Thoracic aorta (tissue), 2 donors: ENCODE measurements at regions not wholly inside any gene's neighbourhood (a gene's known extent, or its start where the extent isn't known, plus 50 kb on each side); places are given as distances from the start of the nearest gene placed in this dataset.

ENCODE experiments used
- ATAC-seq: fragments of 150-250 bp; one replicate; pipeline ENCODE4 v1.8.0; 2017; ENCODE audit warnings: low read depth; ENCODE audit not compliant: insufficient number of reproducible peaks, low FRiP score
- DNase-seq: peaks from one replicate; pipeline ENCODE4 v3.0.0-alpha.2; 2020; ENCODE audit warnings: low spot score
- H3K27ac ChIP-seq, 2 donors: fragments of 200-600 bp; sonication (generic); 1 replicate in 1 of 2; 2 replicates in 1 of 2; pipeline ENCODE4 v1.5.1; 2016; ENCODE audit warnings: mild to moderate bottlenecking in 2 of 2, moderate library complexity in 2 of 2
- H3K27me3 ChIP-seq: fragments of 200-600 bp; sonication (generic); replicated peaks from 2 replicates; pipeline ENCODE4 v1.6.0; 2016; ENCODE audit warnings: mild to moderate bottlenecking; ENCODE audit not compliant: insufficient read depth
- H3K36me3 ChIP-seq: fragments of 200-600 bp; sonication (generic); one replicate; pipeline ENCODE4 v1.5.1; 2016
- H3K4me1 ChIP-seq, 2 donors: fragments of 200-600 bp; sonication (generic); 1 replicate in 1 of 2; 2 replicates in 1 of 2; pipeline versions ENCODE4 v1.5.1 to v1.6.0; 2016; ENCODE audit warnings: low read depth in 2 of 2, mild to moderate bottlenecking in 1 of 2; ENCODE audit not compliant: control insufficient read depth in 1 of 2
- H3K4me3 ChIP-seq: fragments of 200-600 bp; sonication (generic); 2 replicates; pipeline ENCODE4 v1.5.1; 2016; ENCODE audit warnings: mild to moderate bottlenecking
- H3K9me3 ChIP-seq: fragments of 200-600 bp; sonication (generic); 2 replicates; pipeline ENCODE4 v1.5.1; 2016
- TF ChIP-seq, protein P1 (sequence below): fragments of 200-600 bp; sonication (generic); IDR thresholded peaks from one replicate; pipeline ENCODE4 v1.5.1; 2019; ENCODE audit warnings: antibody characterized with exemption

DNA sequence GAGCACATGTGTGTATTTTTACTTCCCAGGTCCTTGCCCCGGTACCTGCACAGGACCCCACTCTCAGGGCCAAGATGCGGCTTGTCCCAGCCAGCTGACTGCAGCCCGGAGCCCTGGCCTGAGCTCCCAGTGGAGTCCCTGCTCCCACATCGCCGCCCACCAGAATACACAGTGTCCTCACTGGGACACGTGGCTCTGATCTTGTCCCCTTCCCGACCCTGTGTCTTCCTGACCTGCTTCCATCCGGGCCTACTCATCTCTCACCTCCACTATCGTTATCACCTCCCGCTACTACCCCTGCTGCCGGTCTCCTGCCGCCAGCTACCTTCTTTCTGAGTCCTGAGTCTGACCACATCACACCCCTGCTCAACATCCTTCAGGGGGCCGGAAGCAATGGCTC, 146.3 kb upstream of the CHST15 start:
- Histone ChIP-seq H3K27me3 (no peaks in the 10 kb centered on the region), H3K27ac (no peak overlapping the region), H3K36me3 (no peaks in the 10 kb centered on the region), H3K4me3 (no peak overlapping the region), H3K4me1 (peaks cover 0 to 7% of the 10 kb centered on the region in 2 donors), H3K9me3 (no peaks in the 10 kb centered on the region)
- no peak for ATAC-seq
- TF ChIP-seq, protein P1, sequence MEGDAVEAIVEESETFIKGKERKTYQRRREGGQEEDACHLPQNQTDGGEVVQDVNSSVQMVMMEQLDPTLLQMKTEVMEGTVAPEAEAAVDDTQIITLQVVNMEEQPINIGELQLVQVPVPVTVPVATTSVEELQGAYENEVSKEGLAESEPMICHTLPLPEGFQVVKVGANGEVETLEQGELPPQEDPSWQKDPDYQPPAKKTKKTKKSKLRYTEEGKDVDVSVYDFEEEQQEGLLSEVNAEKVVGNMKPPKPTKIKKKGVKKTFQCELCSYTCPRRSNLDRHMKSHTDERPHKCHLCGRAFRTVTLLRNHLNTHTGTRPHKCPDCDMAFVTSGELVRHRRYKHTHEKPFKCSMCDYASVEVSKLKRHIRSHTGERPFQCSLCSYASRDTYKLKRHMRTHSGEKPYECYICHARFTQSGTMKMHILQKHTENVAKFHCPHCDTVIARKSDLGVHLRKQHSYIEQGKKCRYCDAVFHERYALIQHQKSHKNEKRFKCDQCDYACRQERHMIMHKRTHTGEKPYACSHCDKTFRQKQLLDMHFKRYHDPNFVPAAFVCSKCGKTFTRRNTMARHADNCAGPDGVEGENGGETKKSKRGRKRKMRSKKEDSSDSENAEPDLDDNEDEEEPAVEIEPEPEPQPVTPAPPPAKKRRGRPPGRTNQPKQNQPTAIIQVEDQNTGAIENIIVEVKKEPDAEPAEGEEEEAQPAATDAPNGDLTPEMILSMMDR = no peak
- no peak for DNase-seq

GRCh38 chr10:124239134-124239533, 145.7 kb upstream of the CHST15 start:
- peaks cover 0 to 7% of the 10 kb centered on the region in 2 donors for H3K4me1 ChIP-seq
- no peaks in the 10 kb centered on the region for H3K27me3 ChIP-seq
- DNase-seq = no peak

GRCh38 chr10:124238367-124238766, 145.0 kb upstream of the CHST15 start:
- H3K9me3 ChIP-seq = no peaks in the 10 kb centered on the region
- TF ChIP-seq, protein P1 = no peak
- ATAC-seq (no peak), DNase-seq (no peak)
- H3K4me1 ChIP-seq = peaks cover 0 to 9% of the 10 kb centered on the region in 2 donors
- no peaks in the 10 kb centered on the region for H3K27me3 ChIP-seq
- no peaks in the 10 kb centered on the region for H3K36me3 ChIP-seq
- no peak overlapping the region for H3K4me3 ChIP-seq
- H3K27ac ChIP-seq = no peak overlapping the region

More at GRCh38 chr10:124239134-124239533, 145.7 kb upstream of the CHST15 start:
- Histone ChIP-seq H3K27ac (no peak overlapping the region), H3K9me3 (no peaks in the 10 kb centered on the region), H3K4me3 (no peak overlapping the region), H3K36me3 (no peaks in the 10 kb centered on the region)
- no peak for ATAC-seq
- TF ChIP-seq, protein P1 = no peak

- no peak overlapping the region for H3K4me3 ChIP-seq
- H3K36me3 ChIP-seq = no peaks in the 10 kb centered on the region
- no peaks in the 10 kb centered on the region for H3K9me3 ChIP-seq
- no peak for DNase-seq
- TF ChIP-seq, protein P1 = no peak
- no peak overlapping the region for H3K27ac ChIP-seq
- no peak for ATAC-seq
- H3K27me3 ChIP-seq = no peaks in the 10 kb centered on the region
- H3K4me1 ChIP-seq = peaks cover 0 to 15% of the 10 kb centered on the region in 2 donors
Observed at GRCh38 chr10:124237282-124237961, 144.0 kb upstream of the CHST15 start.

GRCh38 chr10:124236816-124237215, 143.4 kb upstream of the CHST15 start:
- Histone ChIP-seq H3K27ac (no peak overlapping the region), H3K4me1 (peaks cover 0 to 15% of the 10 kb centered on the region in 2 donors), H3K9me3 (no peaks in the 10 kb centered on the region), H3K36me3 (no peaks in the 10 kb centered on the region), H3K27me3 (no peaks in the 10 kb centered on the region), H3K4me3 (no peak overlapping the region)
- TF ChIP-seq, protein P1 = no peak
- ATAC-seq (no peak), DNase-seq (no peak)
